ENCODE measurements at regions not wholly inside any gene's neighbourhood (a gene's known extent, or its start where the extent isn't known, plus 50 kb on each side); places are given as distances from the start of the nearest gene placed in this dataset.
A peak's percentile ranks its signal among the peaks of the same experiment; 100 is the strongest.
"Not testable (repeated sequence)": the region's sequence is repeated elsewhere in the genome, so short reads cannot be mapped to it uniquely, and the experiment has no call there.

DNA sequence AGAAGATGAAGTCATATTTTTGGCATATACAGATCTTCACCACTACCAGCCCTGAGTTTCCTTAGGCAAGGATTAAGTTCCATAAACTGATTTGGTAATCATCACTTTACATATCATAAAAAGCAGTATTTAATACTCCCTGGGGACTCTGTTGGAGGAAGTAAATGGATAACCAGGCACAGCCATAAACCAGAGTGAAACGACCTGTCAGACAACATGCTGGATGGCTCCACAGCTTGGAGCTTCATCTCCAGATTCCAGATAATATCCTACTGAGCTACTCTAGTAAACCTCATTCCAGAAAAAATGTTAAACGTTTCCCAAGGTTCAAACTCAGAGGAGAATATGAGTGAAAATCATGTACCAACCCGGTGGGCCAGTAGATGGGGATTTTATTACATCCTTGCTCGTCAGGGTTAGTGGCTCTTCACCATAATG, 109.2 kb downstream of the BASP1 start:
- DNase-seq (ENCODE audit: low read depth in 2 of 2) = peak in 1 of 2 experiments; percentile 31

DNA sequence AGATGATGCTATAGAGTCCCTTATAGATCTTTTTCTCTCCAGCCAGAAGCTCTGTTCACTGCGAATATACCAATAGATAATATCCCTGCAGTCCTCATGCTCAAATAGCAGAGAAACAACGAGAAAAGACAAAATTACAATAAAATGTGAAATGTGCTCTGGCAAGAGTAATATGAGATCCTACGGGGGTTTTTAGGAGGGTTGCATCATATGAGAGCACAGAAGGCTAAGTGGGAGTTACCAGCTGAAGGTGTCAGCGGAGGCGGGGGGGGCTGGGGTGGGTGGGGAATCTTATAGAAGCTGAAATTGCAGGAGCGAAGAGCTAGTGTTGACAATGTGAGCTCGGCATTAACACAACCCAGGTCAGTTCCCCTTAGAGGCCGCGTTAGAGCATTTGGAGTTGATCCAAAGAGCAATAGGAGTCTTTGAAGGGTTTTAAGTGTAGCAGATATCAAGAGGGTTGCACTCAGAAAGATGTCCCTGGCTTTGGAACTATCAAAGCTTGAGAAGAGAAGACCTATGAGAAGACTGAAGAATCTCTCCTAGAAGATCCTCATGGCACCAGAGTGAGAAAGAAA, 109.7 kb downstream of the BASP1 start:
- no peak for DNase-seq (ENCODE audit: low read depth in 2 of 2)

DNA sequence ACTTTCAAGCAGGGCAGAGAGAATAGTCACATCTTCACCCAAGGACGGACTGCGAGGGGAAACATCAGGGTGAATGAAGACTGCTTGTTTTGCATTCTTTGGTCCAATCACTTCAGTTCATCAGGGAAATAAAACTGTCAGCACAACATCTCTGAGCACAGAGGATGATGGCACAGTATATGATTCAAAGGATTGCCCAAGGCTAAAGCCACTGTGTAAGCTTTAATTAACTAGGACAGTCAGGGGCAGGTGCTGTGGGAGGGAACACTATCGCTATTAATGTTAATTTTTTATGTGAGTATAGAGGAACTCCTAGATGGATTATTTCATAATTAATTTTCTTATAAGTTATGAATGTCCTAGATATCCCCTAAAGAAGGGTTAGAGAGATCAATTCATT, 112.1 kb downstream of the BASP1 start:
- no peak for DNase-seq (ENCODE audit: low read depth in 2 of 2)

DNA sequence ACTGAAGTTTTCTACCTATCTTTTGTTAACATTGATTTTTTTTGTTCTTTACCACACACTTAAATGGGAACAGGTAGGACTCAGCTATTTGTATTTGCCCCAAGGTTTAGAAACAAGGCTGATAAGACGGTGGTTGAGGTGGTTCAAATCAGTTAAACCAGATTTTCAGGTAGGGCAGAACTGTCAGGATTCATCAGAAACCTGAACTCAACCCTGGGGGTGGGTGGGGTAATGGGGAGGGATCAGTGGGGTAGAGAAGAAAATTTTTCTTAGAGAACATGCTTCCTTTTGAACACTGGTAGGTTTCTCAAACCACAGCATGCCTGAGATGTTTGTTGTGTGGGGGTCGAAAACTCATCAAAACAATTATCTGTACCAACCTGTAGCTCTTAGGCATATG, 113.0 kb downstream of the BASP1 start:
- DNase-seq (ENCODE audit: low read depth in 2 of 2) = no peak

DNA sequence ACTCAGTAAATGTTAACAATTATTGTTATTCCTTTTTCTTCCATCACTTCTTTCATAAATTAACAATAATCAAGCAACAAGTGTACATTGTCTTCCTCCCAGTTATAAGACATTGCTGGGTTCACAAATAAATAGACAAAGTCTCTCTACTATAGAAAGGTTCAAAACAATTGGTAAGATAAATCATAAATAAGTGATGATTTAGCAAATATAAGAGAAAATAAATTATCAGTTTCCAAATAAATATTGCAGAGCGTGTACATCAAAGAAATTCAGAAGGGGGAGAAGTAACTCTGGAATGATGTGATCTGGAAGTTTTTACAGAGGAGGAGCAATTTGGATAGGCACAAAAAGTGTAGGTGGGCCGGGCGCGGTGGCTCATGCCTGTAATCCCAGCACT, 114.2 kb downstream of the BASP1 start:
- no peak for DNase-seq (ENCODE audit: low read depth in 2 of 2)

DNA sequence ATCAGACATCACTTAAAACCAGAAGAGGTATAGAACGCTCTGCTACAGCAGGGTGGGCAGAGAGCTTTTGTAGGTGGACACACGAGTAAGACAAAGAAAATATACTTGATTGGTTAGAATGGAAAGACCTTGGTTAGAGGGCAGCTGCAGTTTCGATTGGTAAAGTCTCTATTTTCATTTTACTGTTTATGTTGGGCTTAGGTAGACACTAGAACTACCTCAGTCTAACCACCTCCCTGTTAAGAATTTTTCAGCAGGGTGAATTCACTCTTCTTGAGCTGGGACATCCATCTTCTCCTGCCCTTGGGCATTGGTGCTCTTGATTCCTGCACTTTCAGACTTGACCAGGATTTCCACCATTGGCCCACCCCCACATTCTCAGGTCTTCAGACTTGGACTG, 116.3 kb downstream of the BASP1 start:
- no peak for DNase-seq (ENCODE audit: low read depth in 2 of 2)

DNA sequence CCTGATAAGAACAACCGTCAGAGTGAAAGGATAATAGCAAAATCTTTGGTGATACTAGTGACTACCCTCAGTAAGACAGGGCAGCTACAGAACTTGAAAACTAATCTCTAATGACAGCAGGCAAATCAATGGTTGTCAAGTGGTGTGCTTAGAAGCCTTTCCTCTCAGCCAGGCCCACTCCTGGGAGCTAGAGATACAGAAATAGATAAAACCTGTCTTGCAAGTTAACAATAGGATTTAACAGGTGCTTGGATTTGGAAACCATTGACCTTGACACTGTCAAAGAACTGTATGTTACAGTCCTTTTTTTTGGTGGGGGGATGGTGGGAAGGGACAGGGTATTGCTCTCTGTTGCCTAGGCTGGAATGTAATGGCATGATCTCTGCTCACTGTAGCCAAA, 118.6 kb downstream of the BASP1 start:
- DNase-seq (ENCODE audit: low read depth in 2 of 2) = no peak

DNA sequence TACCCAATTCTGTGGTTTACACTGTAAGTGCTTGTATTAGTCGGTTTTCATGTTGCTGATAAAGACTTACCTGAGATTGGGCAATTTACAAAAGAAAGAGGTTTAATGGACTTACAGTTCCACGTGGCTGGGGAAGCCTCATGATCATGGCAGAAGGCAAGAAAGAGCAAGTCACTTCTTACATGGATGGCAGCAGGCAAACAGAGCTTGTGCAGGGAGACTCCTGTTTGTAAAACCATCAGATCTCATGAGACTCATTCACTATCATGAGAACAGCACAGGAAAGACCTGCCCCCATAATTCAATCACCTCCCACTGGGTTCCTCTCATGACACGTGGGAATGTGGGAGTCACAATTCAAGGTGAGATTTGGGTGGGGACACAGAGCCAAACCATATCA, 119.3 kb downstream of the BASP1 start:
- not testable (repeated sequence) for DNase-seq (ENCODE audit: low read depth in 2 of 2)

DNA sequence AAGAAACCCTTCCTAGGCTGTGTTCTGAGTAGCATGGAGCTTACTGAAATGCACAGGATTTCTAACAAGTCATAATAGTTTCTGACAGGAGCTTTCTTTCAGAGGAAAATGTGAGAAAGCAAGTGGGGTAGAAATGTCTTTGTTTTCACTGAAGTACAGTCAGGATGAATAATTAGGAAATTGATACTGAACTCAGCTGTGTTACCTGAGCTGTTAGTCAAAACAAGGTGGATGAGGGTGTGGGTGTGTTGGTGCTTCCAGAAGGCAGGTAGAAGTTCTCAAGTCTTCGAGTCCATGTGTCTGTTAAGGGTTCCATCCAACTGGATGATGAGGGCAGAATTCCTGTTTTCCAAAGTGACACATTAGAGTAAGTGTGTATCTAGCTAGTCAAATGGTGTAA, 122.4 kb downstream of the BASP1 start:
- DNase-seq (ENCODE audit: low read depth in 2 of 2) = no peak

DNA sequence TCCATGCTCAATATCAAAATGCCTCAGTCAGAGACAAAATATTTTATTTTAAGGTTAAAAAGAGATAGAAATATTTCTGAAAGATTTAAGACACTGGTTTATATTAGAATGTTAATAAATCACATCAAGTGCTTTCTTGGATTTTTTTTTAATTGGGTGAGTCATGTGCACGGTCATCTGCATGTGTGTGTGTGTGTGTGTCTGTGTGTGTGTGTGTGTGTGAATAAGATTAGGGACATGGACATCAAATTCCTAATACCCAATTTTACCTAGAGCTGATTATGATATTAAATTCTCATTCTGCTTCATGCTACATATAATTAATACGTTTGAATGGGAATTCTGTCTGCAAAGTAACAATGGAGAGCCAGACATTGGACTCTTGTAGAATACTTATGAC, 122.9 kb downstream of the BASP1 start:
- DNase-seq (ENCODE audit: low read depth in 2 of 2) = no peak

DNA sequence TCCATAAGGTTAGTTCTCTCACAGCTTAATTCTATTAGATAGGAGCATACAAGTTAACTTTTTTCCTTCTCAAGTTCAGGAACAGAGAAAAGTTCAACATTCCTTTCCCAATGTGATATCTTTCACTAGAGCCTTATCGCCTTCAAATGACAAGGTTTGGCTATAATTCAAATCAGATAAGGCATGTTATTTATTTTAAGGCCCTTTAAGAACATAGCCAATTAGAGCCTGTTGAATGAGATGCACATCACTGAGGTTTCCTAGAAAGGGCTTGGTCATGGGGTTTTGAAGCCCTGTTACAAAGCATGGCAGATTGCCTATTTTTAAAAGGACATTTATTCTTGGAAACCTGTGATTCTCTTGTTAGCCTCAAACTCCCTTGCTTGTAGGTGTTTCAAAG, 123.4 kb downstream of the BASP1 start:
- no peak for DNase-seq (ENCODE audit: low read depth in 2 of 2)

DNA sequence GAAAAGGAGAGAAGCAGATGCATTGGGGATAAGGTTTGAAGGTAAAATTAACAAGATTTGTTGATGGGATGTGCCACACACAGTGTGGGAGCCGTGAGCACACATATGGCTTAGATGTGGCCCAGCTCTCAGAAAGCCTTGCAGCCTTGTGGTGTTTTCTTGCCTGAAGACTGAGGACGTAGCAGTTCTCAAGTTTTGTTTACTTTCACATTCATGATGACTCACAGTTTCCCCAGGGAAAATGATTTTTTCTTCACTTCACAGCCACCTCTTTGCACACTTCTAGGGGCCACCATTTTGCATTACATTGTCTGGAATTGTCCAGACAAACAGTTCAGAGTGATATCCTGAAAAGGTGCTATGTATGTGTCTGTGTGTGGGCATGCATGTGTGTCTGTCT, 126.2 kb downstream of the BASP1 start:
- DNase-seq (ENCODE audit: low read depth in 2 of 2) = peak; percentile 71 to 72

DNA sequence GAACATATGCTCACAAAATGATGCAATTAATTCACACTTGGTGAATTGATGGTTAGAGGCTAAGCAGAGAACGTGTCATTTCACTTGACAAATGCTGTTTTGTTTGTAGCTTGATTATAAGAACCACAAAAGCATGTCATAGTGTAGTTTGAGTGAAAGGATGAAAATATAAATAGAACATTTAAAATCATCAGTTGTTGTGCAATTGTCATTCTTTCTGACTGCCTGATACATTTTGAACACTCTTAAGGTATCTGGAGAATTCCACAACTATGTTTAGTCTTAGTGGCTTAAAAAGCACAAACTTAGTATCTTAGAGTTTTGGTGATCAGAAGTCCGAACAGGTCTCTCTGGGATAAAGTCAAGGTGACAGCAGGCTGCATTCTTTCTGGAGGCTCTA, 129.4 kb downstream of the BASP1 start:
- DNase-seq (ENCODE audit: low read depth in 2 of 2) = no peak

DNA sequence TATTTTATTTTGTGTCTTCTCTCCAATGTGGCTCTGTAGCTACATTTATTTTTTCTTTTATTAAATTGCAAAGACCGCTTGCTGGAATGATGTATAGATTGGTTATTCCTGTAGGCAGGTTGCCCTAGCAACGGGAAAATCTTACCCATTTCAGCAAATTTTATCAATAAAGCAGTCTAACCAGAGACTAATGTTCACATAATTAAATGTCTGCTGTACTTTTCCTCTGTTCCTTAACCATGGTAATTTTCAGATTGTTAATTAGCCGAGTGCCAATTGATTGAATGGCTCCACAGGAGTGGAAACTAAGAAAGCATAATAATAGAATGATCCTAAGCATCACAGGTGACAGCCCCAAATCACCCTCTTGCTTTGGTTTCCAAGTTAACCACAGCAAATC, 134.8 kb downstream of the BASP1 start:
- no peak for DNase-seq (ENCODE audit: low read depth in 2 of 2)

DNA sequence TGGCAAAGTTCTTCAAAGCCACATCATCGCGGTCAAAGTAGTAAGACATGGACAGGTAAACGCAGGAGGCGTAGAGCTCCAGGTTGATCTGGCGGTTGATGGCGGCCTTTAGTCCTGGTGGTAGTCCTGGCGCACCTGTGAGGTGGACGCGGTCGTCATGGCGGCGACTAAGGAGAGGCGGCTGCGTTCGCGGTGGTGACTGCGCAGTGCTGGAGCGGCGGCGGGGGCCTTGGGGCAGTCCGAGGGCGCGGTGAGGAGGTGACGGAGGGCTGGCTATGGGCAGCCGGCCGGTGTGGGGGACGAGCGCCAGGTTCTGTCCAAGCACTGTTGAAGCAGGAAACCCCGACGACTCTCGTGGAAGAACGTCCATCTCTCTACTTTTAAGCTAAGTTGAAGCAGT, 136.8 kb downstream of the BASP1 start:
- DNase-seq (ENCODE audit: low read depth in 2 of 2) = no peak

DNA sequence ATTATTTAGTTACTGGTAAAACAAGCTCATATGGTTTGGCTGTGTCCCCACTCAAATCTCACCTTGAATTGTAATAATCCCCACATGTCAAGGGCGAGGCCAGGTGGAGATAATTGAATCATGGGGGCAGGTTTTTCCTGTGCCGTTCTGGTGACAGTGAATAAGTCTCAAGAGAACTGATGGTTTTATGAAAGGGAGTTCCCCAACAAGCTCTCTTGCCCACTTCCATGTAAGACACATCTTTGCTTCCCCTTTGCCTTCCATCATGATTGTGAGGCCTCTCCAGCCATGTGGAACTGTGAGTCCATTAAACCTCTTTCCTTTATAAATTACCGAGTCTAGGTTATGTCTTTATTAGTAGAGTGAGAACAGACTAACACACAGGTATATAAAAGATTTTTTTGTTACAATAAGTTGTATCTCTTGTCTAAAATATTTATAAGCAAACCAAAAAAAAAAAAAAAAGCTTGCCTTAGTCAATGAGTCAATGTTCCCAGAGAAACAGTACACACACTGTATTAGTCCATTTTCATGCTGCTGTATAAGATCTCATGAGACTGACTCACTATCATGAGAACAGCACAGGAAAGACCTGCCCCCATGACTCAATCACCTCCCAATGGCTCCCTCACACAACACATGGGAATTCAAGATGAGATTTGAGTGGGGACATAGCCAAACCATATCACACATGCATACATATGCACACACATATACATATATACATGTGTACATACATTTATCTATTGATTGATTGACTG, 138.3 kb downstream of the BASP1 start:
- no peak for DNase-seq (ENCODE audit: low read depth in 2 of 2)

DNA sequence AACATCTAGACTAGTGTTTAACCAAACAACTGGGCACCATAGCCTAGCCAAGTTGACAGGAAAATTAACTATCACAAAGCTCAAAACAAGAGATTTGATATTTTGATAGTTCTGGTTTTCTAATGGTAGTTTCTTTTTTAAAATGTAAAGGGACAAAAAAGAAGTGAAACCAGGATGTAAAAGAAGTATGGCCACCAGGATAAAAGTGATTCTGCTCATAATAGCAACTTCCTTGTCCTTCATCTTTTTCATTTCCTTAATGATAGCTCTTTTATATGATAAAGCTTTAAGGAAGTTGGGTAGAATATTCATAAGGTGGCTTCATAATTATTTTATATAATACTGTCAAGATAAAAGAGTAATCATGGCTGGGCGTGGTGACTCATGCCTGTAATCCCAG, 139.1 kb downstream of the BASP1 start:
- no peak for DNase-seq (ENCODE audit: low read depth in 2 of 2)

DNA sequence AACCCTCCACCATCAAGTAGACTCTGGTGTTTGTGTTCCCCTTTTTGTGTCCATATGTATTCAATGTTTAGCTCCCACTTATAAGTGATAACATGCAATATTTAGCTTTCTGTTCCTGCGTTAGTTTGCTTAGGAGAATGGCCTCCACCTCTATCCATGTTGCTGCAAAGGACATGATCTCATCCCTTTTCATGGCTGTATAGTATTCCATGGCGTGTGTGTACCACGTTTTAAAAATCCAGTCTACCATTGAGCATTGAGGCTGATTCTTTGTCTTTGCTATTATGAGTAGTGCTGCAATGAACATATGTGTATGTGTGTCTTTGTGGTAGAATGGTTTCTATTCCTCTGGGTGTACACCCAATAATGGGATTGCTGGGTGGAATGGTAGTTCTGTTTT, 140.1 kb downstream of the BASP1 start:
- no peak for DNase-seq (ENCODE audit: low read depth in 2 of 2)

DNA sequence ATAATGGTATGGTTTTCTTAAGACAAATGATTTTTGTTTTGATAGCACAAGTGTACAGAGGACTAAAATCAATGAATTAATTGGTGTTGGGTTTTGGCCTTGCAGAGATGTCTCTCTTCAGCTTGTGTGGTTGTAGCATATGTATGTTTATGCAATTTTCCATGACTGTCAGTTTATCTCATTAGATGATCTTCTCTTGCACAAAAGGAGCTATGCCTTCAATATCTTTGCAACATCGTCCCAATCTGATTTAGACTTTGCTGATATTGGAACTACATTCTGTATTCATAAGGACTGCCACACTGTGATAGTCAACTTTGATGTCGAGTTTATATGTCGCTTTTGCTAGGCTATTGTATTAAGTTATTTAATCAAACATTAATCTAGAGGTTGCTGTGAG, 140.0 kb upstream of the TAF11L2 start:
- no peak for DNase-seq (ENCODE audit: low read depth in 2 of 2)

DNA sequence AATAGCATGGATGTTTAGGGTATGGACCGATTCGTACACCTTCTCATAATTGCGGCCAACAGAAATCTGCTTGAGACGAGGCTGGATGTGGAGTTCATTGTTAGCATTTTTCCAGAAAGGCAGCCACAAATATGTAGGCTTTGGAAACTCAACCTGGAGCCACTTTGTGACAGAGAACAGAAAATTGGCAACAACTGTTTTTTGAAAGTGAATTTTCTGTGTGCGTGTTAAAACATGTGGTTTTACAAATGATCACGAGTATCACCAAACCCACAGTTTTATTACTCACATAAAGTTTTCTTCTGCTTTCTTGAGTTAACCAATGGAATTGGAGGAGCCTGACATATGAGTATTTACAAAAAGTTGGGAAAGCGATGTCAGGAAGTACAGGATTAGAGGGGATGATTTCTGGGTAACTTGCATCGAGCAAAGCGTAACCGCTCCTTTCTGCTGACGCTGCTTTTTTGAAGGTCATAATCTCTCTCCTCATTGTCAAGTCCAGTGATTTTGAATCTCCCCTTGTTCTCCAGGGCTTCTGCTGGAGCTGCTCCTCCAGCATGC, 138.5 kb upstream of the TAF11L2 start:
- peak; percentile 95 for DNase-seq (ENCODE audit: low read depth in 2 of 2)

DNA sequence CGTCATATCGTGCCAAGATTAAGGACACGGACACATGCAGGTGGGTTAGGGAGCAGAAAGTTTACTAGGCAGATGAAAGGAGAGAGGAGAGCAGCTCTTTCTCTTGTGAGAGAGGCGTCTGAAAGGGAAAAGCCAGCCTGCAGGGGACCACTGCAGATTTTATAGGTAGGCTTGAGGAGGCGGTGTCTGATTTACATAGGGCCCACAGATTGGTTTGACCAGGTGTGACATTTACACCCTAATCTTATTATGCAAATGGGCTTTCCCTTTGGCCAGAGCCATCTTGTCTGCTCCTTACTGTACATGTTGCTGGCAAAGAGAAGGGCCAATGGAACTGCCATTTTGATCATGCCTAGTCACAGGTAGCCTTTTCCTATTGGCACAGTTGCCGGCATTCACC, 137.2 kb upstream of the TAF11L2 start:
- no peak for DNase-seq (ENCODE audit: low read depth in 2 of 2)

DNA sequence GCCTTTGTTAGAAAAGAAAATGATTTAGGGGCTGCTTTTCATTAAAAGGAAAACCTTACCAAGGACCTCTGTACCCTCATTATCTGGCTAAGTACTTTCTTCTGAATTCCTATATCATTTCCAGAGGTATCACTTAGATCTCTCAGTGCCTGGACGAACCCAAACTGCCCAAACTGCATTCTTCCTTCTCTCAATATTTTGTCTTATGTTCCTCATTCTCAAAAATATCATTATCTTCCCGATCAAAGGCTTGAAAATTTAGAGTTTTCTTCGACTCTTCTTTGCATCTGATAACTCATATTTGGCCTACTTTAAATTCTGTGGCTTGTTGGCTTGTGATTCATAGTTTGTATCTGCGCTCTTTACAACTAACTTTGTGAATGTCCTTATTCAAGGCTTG, 136.7 kb upstream of the TAF11L2 start:
- no peak for DNase-seq (ENCODE audit: low read depth in 2 of 2)

DNA sequence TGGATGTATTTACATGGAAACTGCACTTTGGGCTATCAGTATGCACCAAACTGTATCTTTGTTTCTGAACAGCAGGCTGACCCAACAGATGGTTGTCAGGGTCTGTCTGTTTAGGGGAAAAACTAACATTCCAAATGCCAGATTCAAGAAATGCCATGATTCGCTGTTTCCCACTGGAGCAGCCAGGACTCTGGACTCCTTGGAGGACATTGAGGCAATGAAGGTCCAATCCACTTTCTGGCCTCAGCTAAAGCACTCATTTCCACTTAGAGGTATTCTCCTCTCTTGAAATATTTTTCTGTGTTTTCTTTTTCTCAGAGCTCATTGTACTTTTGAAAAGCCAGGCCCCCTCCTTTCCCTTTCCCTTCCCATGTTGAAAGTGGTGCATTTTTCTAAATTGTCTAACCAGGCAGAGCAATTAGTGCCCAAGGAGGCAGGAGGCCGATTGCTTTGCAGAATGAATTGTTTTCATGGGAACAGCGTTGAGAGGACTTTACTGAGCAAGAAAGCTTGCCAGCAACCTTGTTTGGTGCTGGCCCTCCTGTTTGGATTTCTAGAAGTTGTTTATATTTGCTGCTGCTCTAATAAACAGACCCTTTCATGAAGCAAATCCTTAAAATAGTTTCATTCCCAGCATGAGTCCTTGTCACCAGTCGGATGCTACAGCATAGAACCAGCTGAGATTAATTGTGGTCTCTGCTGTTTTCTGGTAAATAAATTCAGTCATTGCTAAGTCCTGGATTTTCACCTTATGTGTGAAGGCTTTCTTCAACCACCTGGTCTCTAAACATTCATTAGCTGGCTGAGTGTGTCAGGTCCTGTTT, 132.8 kb upstream of the TAF11L2 start:
- DNase-seq (ENCODE audit: low read depth in 2 of 2) = no peak
